ENCODE measurements at regions not wholly inside any gene's neighbourhood (a gene's known extent, or its start where the extent isn't known, plus 50 kb on each side); places are given as distances from the start of the nearest gene placed in this dataset.

DNA sequence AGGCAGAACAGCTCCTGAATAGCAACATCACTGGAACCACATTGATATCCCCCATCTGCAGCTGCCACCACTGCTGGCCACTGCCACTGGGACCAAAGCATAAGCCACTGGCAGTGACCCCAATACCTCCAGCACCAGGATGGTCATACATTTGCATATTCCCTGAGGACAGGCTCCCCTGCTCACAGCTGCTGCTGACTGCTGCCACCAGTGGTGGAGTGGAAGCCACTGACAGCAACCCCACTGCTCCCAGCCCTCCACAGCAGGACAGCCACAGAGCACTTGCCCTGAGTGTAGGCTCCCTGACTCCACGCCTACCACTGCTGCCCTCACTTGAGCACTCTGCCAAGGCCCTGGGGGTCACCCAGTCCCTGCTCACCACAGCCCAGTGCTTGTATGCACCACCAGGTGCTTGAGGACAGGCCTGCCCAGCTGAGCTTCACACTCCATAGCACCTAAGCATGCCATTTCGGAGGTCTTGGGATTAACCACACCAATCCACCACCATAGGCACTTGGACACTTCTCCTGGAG lies 327.4 kb upstream of the RPS23 start (continued):
- no peak for TF ChIP-seq REST (IDR thresholded peaks at IDR 0.05; ENCODE audit: low read depth, low read length)
- no peak for TF ChIP-seq NR2F1 (conservative IDR thresholded peaks at IDR 0.05)
- no peak for TF ChIP-seq CREM (IDR thresholded peaks at IDR 0.05; ENCODE audit: low read depth)

GRCh38 chr5:82603033-82603987 lies 325.2 kb upstream of the RPS23 start:
- no peaks in the 10 kb centered on the region for H3K79me2 ChIP-seq (ENCODE audit: control insufficient read depth, insufficient read depth, low read length)
- no peaks in the 10 kb centered on the region for H3K4me1 ChIP-seq (ENCODE audit: control insufficient read depth, insufficient read depth, low read length)
- TF ChIP-seq EED (IDR thresholded peaks at IDR 0.05; ENCODE audit: low read depth) (no peak), SUZ12 (IDR thresholded peaks at IDR 0.05; ENCODE audit: unreplicated experiment) (no peak), KAT2A (conservative IDR thresholded peaks at IDR 0.05; ENCODE audit: control insufficient read depth, low read depth, low read length) (no peak), CHD1 (IDR thresholded peaks at IDR 0.05; ENCODE audit: low read depth, low read length) (no peak), MAX (IDR thresholded peaks at IDR 0.05; ENCODE audit: low read depth, low read length) (no peak), HDAC6 (IDR thresholded peaks at IDR 0.05; ENCODE audit: unreplicated experiment) (no peak)
- RAD21 ChIA-PET (ENCODE audit: unreplicated experiment) = no interaction called here
- no peaks in the 10 kb centered on the region for H3K9me3 ChIP-seq (replicated peaks; ENCODE audit: control insufficient read depth, insufficient read depth, low read length)
- POLR2A ChIA-PET = no interaction called here
- H3K27me3 ChIP-seq (replicated peaks in 1 of 2; ENCODE audit: control insufficient read depth in 2 of 2, insufficient read depth in 2 of 2, low read length in 1 of 2) = no peaks in the 10 kb centered on the region
- no peaks in the 10 kb centered on the region for H4K20me1 ChIP-seq (ENCODE audit: control insufficient read depth, insufficient read depth)
- no peak overlapping the region for H3K9ac ChIP-seq (ENCODE audit: control insufficient read depth, insufficient read depth, low read length)
- SMC1A ChIA-PET (ENCODE audit: uncharacterized antibody, unreplicated experiment) = interaction anchor here (1.3 kb wide), 1 partner anchor 86 kb away, joined by 3 read pairs; no protein-coding TSS in a partner anchor
- H3K4me3 ChIP-seq = no peak overlapping the region
- DNase-seq (ENCODE audit: low read depth, low spot score) (no peak), FAIRE-seq (no peak), ATAC-seq (no peak)
- no TSS peak for BruUV-seq (replicated peaks)
- no peak overlapping the region for H3K4me2 ChIP-seq (ENCODE audit: control insufficient read depth, insufficient read depth)
- CTCF ChIA-PET = interaction anchor here (0.8 kb wide), 1 partner anchor 10 kb away, joined by 4 read pairs; no protein-coding TSS in a partner anchor
- H3K36me3 ChIP-seq (ENCODE audit: control insufficient read depth in 2 of 2, insufficient read depth in 2 of 2, low read length in 1 of 2) = no peaks in the 10 kb centered on the region
- WGBS (ENCODE audit: insufficient coverage, insufficient replicate concordance, low lambda C conversion rate, missing lambda C conversion rate) = 16% methylated on average over 8 of the region's 8 CpGs
- in situ Hi-C loops (cut with MboI) (no loop called here), intact Hi-C loops (cut with micrococcal nuclease; ENCODE audit: unreplicated experiment) (no loop called here)
- no peak overlapping the region for H3K27ac ChIP-seq (ENCODE audit: control insufficient read depth, insufficient read depth)
- no peak overlapping the region for H2AFZ ChIP-seq (ENCODE audit: control insufficient read depth, low read depth, low read length)

Data from GM12878 (cell line).